HG03520 (cell line): ENCODE measurements at regions not wholly inside any gene's neighbourhood (a gene's known extent, or its start where the extent isn't known, plus 50 kb on each side); places are given as distances from the start of the nearest gene placed in this dataset.

Experiments used
- ATAC-seq: cut with Tn5 transposase; IDR thresholded peaks from one replicate; pipeline ENCODE4 v1.9.1; 2021; ENCODE audit warnings: mild to moderate bottlenecking, moderate library complexity; ENCODE audit not compliant: unreplicated experiment

DNA sequence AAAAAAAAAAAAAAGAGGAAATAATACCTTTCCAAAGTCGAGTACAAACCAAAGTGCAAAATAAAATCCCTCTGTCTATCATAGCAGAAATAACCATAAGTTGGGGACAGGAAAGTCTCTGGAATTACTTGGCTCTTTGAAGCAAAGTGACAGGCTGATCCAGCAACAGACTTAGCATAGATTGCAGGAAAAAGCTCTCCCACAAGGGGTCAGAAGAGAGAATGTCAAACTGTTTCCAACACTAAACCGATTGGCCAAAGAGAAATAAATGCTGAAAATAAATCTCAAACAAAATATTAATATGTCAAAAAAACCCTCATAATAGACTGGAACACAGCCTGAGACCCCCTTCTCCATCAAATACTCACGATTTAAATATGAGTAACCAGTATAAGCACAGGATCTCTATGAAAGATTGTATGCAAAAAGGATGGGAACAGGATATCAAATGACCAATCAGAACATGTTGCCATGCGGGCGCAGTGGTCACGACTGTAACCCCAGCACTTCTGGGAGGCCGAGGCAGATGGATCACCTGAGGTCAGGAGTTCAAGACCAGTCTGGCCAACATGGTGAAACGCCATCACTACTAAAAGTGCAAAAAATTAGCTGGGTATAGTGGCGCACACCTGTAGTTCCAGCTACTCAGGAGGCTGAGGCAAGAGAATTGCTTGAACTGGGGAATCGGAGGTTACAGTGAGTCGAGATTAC lies 1000.7 kb upstream of the LRRN3 start:
- ATAC-seq, result no peak

DNA sequence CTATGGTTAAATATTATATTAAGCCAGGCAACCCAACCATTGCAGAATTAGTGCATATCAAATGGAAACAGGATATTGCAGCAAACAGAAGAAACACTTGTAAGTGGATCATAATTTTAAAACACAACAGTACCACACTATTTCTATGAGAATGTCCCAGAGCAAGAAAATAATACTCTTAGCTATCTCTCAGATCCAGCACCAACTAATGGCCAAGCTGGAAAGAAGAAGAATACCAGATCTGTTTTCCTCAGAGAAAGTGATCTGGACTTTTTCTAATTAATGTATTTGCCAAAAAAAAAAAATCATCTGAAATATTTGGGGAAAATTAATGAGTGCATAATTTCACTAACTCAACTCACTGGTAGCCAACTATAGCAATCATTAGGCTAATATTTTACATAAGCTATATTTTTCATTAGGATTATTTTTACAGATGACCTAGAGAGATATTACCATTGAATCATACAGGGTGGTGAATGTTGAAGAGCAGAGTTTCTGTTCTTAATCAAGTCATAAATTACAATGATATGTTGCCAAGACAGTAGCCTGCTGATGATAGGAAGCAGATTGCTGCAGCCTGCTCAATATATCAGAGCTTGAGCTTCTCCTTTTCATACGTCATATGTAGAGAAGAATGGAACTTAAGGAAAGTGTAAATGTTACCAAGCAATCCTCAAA lies 995.4 kb upstream of the LRRN3 start:
- no peak for ATAC-seq

DNA sequence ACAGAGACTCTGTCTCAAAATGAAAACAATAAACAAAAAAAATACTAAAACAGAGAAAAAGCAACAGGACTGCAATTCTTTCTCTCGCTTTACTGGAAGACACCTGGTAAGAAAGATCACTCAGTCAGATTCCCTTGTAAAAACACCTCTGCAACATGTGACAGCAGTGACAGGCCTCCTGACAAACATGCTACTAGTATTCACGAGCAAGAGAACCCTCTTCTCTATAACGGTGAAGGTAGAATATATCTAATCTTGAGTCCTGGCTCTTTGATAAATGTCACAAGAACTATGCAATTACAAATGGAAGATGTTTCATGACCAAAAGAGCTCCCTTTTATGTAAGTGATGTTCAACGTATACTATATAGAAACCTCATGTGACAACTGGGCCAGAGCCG lies 986.7 kb upstream of the LRRN3 start:
- ATAC-seq, result no peak

- ATAC-seq, result no peak
Measured at GRCh38 chr7:110105307-110105706, 985.6 kb upstream of the LRRN3 start.

DNA sequence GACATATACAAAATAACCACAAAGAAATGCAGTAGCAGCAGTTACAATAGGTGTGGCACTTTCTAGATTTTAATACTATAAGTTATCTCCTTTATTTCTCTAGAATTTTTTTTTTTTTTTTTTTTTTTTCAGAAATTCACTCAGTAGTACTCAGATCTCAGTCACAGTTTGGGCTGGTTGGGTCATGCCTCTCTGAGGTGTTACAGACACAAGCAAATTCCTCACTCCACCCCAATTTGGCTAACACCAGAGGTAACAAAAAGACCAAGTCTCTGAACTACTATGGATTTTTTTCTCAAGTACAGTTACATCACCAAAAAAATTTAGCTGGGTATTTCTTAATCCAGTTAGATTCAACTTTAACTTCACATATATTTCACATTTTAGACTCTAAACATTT lies 985.1 kb upstream of the LRRN3 start:
- ATAC-seq, result no peak

DNA sequence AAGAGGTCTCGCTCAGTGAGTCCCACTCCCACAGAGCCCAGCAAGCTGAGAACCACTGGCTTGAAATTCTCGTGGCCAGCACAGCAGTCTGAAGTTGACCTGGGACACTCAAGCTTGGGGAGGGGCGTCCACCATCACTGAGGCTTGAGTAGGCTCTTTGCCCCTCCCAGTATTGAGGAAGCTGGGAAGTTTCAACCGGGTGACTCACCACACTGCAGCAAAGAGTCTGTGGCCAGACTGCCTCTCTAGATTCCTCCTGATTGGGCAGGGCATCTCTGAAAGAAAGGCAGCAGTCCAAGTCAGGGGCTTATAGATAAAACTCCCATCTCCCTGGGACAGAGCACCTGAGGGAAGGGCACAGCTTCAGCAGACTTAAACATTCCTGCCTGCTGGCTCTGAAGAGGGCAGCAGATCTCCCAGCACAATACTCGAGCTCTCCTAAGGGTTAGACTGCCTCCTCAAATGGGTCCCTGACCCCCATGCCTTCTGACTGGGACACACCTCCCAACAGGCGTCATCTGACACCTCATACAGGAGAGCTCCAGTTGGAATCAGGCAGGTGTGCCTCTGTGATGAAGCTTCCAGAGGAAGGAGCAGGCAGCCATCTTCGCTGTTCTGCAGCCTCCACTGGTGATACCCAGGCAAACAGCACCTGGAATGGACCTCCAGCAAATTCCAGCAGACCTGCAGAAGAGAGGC lies 970.9 kb upstream of the LRRN3 start:
- no peak for ATAC-seq

GRCh38 chr7:110129159-110129558 lies 961.8 kb upstream of the LRRN3 start:
- no peak for ATAC-seq

DNA sequence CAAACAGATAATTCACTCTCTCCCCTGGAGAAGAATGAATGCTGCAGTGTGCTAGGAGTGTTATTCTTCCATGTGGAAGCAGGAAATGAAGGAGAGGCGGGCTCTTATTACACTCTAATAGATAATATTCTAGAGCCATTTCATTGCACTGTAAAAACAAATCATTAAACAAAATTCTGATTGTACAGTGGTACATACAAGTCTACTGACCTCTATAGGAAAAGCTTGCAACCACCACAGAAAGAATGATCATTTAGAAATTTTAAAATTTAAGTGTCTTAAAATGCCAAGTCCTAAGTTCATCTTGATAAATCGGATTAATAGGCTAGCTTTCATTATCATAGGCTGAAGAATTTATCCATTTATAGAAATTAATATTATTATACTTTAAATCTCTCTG lies 960.3 kb upstream of the LRRN3 start:
- no peak for ATAC-seq

DNA sequence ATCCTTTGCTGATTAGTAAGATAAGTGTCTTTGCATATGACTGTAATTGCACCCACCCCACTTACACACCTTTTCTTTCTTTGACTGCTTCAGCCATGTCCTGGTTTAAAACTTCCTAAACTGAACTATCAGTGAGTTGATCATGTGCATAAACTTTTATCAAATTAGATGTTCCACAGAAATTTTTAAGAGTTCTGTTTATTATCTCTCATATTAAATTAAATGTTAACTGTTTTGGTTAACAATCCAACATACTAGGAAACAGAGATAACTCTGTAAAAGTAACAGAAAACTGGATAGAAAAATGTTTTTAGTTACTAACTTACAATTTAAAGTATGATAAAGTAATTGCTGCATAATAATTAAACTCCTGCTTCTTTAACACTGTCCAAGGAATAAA lies 959.6 kb upstream of the LRRN3 start:
- ATAC-seq, result no peak

GRCh38 chr7:110139056-110139455 lies 951.9 kb upstream of the LRRN3 start:
- ATAC-seq, result no peak

DNA sequence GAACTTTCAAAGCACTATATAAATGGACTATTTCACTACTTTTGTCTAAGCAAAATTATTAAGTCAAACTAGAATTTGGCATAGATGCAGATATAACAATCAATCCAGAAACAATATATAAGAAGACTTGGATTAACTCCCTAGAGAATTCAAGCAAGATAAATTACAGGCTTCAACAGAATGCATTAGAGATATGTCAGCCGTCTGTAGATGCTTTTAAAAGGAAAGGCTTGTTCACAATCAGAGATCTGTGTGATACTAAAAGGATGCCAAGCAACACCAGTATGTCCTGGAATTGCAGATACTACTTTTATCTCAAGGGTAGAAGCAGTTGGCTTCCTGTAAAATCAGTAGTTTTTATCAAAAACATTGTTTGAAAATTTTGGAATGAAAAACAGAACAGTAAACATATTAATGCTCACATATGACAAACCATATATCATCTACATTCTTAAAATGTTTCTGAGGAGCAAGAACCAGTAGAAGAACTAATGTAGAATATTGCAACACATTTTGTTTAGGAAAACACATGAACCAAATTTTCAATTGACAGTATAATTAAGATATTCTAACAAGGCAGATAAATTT lies 947.9 kb upstream of the LRRN3 start:
- ATAC-seq, result no peak

GRCh38 chr7:110144599-110144998 lies 946.3 kb upstream of the LRRN3 start:
- ATAC-seq, result no peak

DNA sequence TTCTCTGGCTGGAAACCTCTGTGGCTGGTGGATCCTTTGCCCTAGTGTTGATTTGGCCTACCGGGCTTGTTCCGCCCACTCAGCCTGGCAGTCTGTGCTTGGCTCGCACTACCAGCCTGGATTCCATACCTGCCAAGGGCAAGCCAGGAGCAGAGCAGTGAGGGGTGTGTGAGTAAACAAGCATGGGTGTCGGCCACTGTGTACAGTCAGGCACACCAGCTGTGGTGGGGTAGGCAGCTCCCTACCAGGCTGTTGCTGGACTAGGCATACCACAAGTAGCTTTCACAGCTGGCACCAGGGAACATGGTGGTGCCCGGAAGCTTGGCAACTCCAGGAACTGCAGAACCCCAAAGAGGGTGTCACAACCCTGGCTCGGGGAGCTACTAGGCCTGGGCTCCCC lies 942.9 kb upstream of the LRRN3 start:
- no peak for ATAC-seq

GRCh38 chr7:110153222-110153621 lies 937.7 kb upstream of the LRRN3 start:
- ATAC-seq, result no peak

DNA sequence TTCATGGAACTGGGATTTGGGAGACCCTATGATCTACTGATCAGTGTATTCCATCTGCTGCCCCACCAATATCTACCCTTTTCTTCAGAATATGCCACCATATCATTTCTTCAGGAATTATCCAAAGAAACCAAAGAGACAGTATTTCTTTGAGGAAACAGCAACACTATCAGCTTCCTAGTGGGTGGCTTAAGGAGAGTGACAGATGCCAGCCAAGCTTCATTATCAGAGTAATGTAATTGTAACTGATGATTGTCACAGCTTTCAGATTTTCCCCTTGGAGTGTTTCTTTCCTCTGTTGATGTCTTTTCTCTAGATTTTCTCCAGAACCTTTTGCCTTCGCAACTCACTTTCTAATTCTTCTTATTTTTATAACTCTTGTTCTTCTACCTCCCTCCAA lies 934.4 kb upstream of the LRRN3 start:
- ATAC-seq, result no peak

DNA sequence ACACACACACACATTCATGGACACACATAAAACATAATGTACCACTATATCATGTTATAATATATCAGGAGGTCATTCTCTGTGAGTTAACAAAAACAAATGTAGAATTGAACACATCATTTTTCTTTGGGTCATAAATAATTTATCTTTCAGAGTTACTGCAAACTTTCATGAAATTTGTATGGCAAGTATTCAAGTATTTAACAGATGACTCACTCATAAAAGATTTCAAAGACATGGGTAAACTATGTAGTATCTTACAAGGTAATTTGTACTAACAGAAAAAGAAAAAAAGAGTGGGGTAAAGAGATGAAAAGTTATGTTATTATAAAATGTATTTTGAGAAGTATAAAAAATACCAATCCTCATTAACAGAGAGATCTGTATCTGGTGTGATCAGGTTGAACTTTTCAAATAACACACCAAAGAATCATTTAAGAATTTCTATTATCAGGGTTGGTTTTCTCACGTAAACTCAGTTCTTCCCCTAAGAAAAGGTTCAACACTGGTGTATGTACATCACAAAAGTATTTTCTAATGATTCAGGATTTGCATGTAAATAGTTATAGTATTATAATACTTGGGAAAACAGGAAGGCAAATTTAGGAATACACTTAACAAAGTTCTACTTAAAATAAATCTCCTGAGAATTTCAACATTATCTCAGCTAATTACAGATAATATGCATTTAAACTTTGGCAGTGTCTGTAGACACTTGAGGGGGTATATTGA lies 933.1 kb upstream of the LRRN3 start:
- ATAC-seq, result no peak

GRCh38 chr7:110168010-110168409 lies 922.9 kb upstream of the LRRN3 start:
- no peak for ATAC-seq

DNA sequence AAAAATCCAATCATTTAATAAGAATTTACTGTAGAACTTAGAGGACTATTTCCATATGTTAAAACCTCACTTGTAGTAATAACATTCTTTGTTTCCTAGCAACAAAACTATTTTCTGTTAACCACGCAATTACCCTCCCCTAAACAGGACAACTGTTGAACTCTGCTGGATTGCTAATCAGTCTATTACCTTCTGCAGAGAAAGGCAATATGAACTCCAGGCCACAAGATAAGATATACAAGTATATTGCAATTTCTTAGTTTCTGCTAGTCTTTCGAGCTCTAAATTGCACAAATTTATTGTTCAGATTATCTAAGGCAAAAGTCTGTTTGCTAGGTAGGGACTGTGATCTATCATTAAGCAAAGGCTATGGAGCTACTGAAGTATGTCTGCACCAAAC lies 920.1 kb upstream of the LRRN3 start:
- no peak for ATAC-seq

DNA sequence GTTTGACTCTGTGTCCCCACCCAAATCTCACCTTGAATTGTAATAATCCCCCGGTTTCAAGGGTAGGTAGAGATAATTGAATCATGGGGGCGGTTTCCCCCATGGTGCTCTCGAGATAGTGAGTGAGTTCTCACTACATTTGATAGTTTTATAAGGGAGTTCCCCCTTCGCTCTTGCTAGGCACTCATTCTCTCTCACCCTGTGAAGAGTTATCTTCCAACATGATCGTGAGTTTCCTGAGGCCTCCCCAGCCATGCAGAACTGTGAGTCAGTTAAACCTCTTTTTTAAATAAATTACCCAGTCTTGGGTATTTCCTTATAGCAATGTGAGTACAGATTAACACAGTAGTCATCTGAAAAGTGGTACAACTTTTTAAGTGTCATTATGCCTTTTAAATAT lies 913.5 kb upstream of the LRRN3 start:
- no peak for ATAC-seq

DNA sequence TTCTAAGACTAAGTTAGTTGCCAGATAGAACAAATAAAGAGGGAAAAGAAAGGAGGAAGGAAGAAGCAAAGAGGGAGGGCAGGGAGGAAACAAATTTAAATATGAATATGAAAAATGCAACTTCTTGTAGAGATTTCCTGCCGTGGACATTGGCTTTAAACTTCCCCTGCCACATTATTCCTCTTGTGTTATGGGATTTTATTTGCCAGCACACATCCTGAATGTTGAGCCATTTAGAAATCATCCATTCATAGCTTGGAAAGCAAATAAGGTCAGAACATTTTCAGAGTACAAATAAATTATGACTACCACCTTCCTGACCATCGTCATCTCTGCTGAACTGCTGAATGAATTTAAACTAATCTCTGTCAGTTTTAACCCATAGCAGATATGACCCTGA lies 911.9 kb upstream of the LRRN3 start:
- ATAC-seq, result no peak

DNA sequence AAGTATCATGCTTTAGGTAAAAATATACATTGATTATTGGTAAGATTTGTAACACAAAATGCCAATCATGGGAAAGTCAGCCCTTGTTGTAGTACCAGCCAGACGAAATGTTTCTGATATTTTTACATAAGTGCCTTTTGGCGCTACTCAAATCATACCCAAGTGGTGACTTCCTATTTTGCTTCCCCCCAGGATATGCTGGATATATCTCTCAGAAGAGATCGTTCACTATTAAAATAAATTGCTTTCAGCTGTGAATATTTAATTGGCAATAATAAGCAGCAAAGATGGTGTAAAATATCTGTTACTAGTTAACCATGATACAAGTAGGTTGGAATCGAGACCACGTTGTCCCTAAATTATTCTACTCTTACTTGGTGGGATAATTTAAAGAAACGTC lies 909.2 kb upstream of the LRRN3 start:
- ATAC-seq, result no peak
